H9 (cell line): ENCODE measurements at regions not wholly inside any gene's neighbourhood (a gene's known extent, or its start where the extent isn't known, plus 50 kb on each side); places are given as distances from the start of the nearest gene placed in this dataset.

Source experiments
- DNase-seq: peaks from one replicate; pipeline ENCODE4 v3.0.0-alpha.2; 2017
- H2AFZ ChIP-seq: one replicate; pipeline ENCODE4 v1.6.1; 2013; ENCODE audit warnings: mild to moderate bottlenecking, low read length, control low read depth, moderate library complexity
- H2AK5ac ChIP-seq: 2 replicates; pipeline ENCODE4 v1.6.1; 2013; ENCODE audit warnings: low read length, control low read depth, mixed read lengths; ENCODE audit not compliant: insufficient read length
- H2BK120ac ChIP-seq: one replicate; pipeline ENCODE4 v1.6.1; 2013; ENCODE audit warnings: low read depth, mild to moderate bottlenecking, low read length, control low read depth, inconsistent platforms; ENCODE audit not compliant: poor library complexity, severe bottlenecking
- H2BK12ac ChIP-seq: 2 replicates; pipeline ENCODE4 v1.6.1; 2013; ENCODE audit warnings: low read length, control low read depth, mixed read lengths, low read depth; ENCODE audit not compliant: insufficient read length
- H2BK15ac ChIP-seq: 2 replicates; pipeline ENCODE4 v1.6.1; 2013; ENCODE audit warnings: low read depth, low read length, control low read depth
- H2BK20ac ChIP-seq: one replicate; pipeline ENCODE4 v1.6.1; 2013; ENCODE audit warnings: low read depth, mild to moderate bottlenecking, low read length, control low read depth, inconsistent platforms; ENCODE audit not compliant: poor library complexity, severe bottlenecking
- H2BK5ac ChIP-seq: 2 replicates; pipeline ENCODE4 v1.6.1; 2013; ENCODE audit warnings: low read length, control low read depth, mixed read lengths; ENCODE audit not compliant: insufficient read length
- H3K14ac ChIP-seq: 2 replicates; pipeline ENCODE4 v1.6.1; 2013; ENCODE audit warnings: low read length, control low read depth; ENCODE audit not compliant: insufficient read depth
- H3K18ac ChIP-seq: 2 replicates; pipeline ENCODE4 v1.6.1; 2013; ENCODE audit warnings: low read depth, mild to moderate bottlenecking, mixed read lengths, low read length, control low read depth; ENCODE audit not compliant: insufficient read length
- H3K23ac ChIP-seq: 2 replicates; pipeline ENCODE4 v1.6.1; 2013; ENCODE audit warnings: low read length, control low read depth, mixed read lengths, low read depth; ENCODE audit not compliant: insufficient read length
- H3K23me2 ChIP-seq: 2 replicates; pipeline ENCODE4 v1.6.1; 2013; ENCODE audit warnings: low read depth, mild to moderate bottlenecking, mixed read lengths, low read length, control low read depth; ENCODE audit not compliant: insufficient read length, poor library complexity, severe bottlenecking
- H3K27ac ChIP-seq: 2 replicates; pipeline ENCODE4 v1.5.1; 2013; ENCODE audit warnings: low read length, control low read depth, mixed read lengths, low read depth; ENCODE audit not compliant: insufficient read length
- H3K27me3 ChIP-seq: 2 replicates; pipeline ENCODE4 v1.6.1; 2013; ENCODE audit warnings: low read length, control low read depth, inconsistent platforms; ENCODE audit not compliant: insufficient read depth
- H3K4ac ChIP-seq: 2 replicates; pipeline ENCODE4 v1.6.1; 2013; ENCODE audit warnings: low read depth, mild to moderate bottlenecking, control low read depth, inconsistent platforms, low read length, moderate library complexity
- H3K4me1 ChIP-seq: 2 replicates; pipeline ENCODE4 v1.6.1; 2013; ENCODE audit warnings: low read length, control low read depth, inconsistent platforms; ENCODE audit not compliant: insufficient read depth
- H3K4me2 ChIP-seq: 2 replicates; pipeline ENCODE4 v1.6.1; 2013; ENCODE audit warnings: low read length, control low read depth, mixed read lengths; ENCODE audit not compliant: insufficient read length, insufficient read depth
- H3K56ac ChIP-seq: 2 replicates; pipeline ENCODE4 v1.6.1; 2013; ENCODE audit warnings: low read depth, mild to moderate bottlenecking, mixed read lengths, low read length, control low read depth; ENCODE audit not compliant: insufficient read length
- H3K79me1 ChIP-seq: 2 replicates; pipeline ENCODE4 v1.6.1; 2013; ENCODE audit warnings: low read depth, mild to moderate bottlenecking, moderate library complexity, low read length, control low read depth, inconsistent platforms; ENCODE audit not compliant: insufficient read depth, poor library complexity, severe bottlenecking
- H3K79me2 ChIP-seq: 2 replicates; pipeline ENCODE4 v1.6.1; 2013; ENCODE audit warnings: low read length, control low read depth, inconsistent platforms; ENCODE audit not compliant: insufficient read depth
- H3K9ac ChIP-seq: 2 replicates; pipeline ENCODE4 v1.6.1; 2013; ENCODE audit warnings: low read length, control low read depth, mixed read lengths; ENCODE audit not compliant: insufficient read length; ENCODE audit errors: extremely low read depth
- H3K9me3 ChIP-seq: one replicate; pipeline ENCODE4 v1.6.1; 2013; ENCODE audit warnings: low read depth, low read length, inconsistent platforms; ENCODE audit not compliant: control insufficient read depth
- H3T11ph ChIP-seq: one replicate; pipeline ENCODE4 v1.6.1; 2013; ENCODE audit warnings: mild to moderate bottlenecking, low read length, control low read depth, inconsistent platforms
- H4K20me1 ChIP-seq: one replicate; pipeline ENCODE4 v1.6.1; 2013; ENCODE audit not compliant: control insufficient read depth, insufficient read length, insufficient read depth
- H4K5ac ChIP-seq: 2 replicates; pipeline ENCODE4 v1.6.1; 2013; ENCODE audit warnings: low read depth, mild to moderate bottlenecking, mixed read lengths, low read length, control low read depth; ENCODE audit not compliant: insufficient read length
- H4K8ac ChIP-seq: replicated peaks from 2 replicates; pipeline ENCODE4 v1.6.1; 2013; ENCODE audit warnings: low read length, control low read depth, mixed read lengths, low read depth; ENCODE audit not compliant: insufficient read length
- H4K91ac ChIP-seq: 2 replicates; pipeline ENCODE4 v1.6.1; 2013; ENCODE audit warnings: low read depth, mild to moderate bottlenecking, moderate library complexity, mixed read lengths, low read length, control low read depth; ENCODE audit not compliant: insufficient read length
- H3K27ac Mint-ChIP-seq, 3 experiments: 2 replicates in 2 of 3; 3 replicates in 1 of 3; pipeline ENCODE4 v1.8.0; 2020 to 2021; ENCODE audit warnings: mixed read lengths in 3 of 3, mild to moderate bottlenecking in 1 of 3, moderate library complexity in 1 of 3
- H3K27me3 Mint-ChIP-seq: 2 replicates; pipeline ENCODE4 v1.8.0; 2021; ENCODE audit warnings: low read depth, mild to moderate bottlenecking, moderate library complexity, mixed read lengths
- H3K36me3 Mint-ChIP-seq, 3 experiments: 2 replicates in 2 of 3; 3 replicates in 1 of 3; pipeline ENCODE4 v1.8.0; 2020 to 2021; ENCODE audit warnings: low read depth in 3 of 3, mixed read lengths in 3 of 3; ENCODE audit not compliant: insufficient read depth in 1 of 3
- H3K4me1 Mint-ChIP-seq, 2 experiments: 2 replicates each; pipeline ENCODE4 v1.8.0; 2020; ENCODE audit warnings: mixed read lengths in 2 of 2
- H3K4me3 Mint-ChIP-seq, 2 experiments: 2 replicates in 1 of 2; 3 replicates in 1 of 2; pipeline ENCODE4 v1.8.0; 2020 to 2021; ENCODE audit warnings: mild to moderate bottlenecking in 2 of 2, mixed read lengths in 2 of 2, moderate library complexity in 1 of 2
- H3K9me3 Mint-ChIP-seq, 2 experiments: 2 replicates in 1 of 2; 3 replicates in 1 of 2; pipeline ENCODE4 v1.8.0; 2020; ENCODE audit warnings: mild to moderate bottlenecking in 2 of 2, mixed read lengths in 2 of 2, moderate library complexity in 1 of 2
- WGBS: extraction: QIAGEN DNeasy Blood & Tissue Kit; methylation state at CpG from one replicate; pipeline ENCODE4 v1.1.7; 2013; ENCODE audit warnings: missing lambda C conversion rate, low lambda C conversion rate, mixed read lengths; ENCODE audit not compliant: insufficient read length; ENCODE audit errors: extremely low coverage; 5-methylcytosine and 5-hydroxymethylcytosine counted together
- TF ChIP-seq, protein P1 (sequence below): fragments of 200-600 bp; sonication (generic); conservative IDR thresholded peaks from 3 replicates; pipeline ENCODE4 v1.8.0; 2021; ENCODE audit warnings: antibody characterized with exemption, mild to moderate bottlenecking

- Mint-ChIP-seq H3K9me3 (no peaks in the 10 kb centered on the region), H3K36me3 (no peaks in the 10 kb centered on the region; a peak in 1 of 7 replicates), H3K4me1 (peaks cover 0 to 2% of the 10 kb centered on the region in 2 experiments; a peak in 1 of 4 replicates), H3K4me3 (no peak overlapping the region), H3K27me3 (peaks cover 2% of the 10 kb centered on the region; the same call in 1 of the 2 replicates), H3K27ac (no peak overlapping the region)
- no peaks in the 10 kb centered on the region for H4K20me1 ChIP-seq
- TF ChIP-seq, protein P1, sequence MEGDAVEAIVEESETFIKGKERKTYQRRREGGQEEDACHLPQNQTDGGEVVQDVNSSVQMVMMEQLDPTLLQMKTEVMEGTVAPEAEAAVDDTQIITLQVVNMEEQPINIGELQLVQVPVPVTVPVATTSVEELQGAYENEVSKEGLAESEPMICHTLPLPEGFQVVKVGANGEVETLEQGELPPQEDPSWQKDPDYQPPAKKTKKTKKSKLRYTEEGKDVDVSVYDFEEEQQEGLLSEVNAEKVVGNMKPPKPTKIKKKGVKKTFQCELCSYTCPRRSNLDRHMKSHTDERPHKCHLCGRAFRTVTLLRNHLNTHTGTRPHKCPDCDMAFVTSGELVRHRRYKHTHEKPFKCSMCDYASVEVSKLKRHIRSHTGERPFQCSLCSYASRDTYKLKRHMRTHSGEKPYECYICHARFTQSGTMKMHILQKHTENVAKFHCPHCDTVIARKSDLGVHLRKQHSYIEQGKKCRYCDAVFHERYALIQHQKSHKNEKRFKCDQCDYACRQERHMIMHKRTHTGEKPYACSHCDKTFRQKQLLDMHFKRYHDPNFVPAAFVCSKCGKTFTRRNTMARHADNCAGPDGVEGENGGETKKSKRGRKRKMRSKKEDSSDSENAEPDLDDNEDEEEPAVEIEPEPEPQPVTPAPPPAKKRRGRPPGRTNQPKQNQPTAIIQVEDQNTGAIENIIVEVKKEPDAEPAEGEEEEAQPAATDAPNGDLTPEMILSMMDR: no peak
- H3K18ac ChIP-seq: no peak overlapping the region
- H3K4ac ChIP-seq: no peak overlapping the region
- H4K8ac ChIP-seq: no peak overlapping the region
- no peak overlapping the region for H2BK15ac ChIP-seq
- H2BK12ac ChIP-seq: no peak overlapping the region
- no peak overlapping the region for H4K91ac ChIP-seq
- no peak overlapping the region for H3K14ac ChIP-seq
- no peaks in the 10 kb centered on the region for H3K27me3 ChIP-seq
- no peak for DNase-seq
- no peak overlapping the region for H3K9ac ChIP-seq
- H3K23me2 ChIP-seq: no peaks in the 10 kb centered on the region
- no CpG with 5 or more reads among the region's 19 CpGs for WGBS
- no peak overlapping the region for H3K23ac ChIP-seq
- H4K5ac ChIP-seq: no peak overlapping the region
- no peaks in the 10 kb centered on the region for H3K4me1 ChIP-seq
- H2BK5ac ChIP-seq: no peak overlapping the region
- no peak overlapping the region for H2BK120ac ChIP-seq
- H3K27ac ChIP-seq: no peak overlapping the region
- no peak overlapping the region for H2AFZ ChIP-seq
- no peak overlapping the region for H2AK5ac ChIP-seq
- H3T11ph ChIP-seq: no peak overlapping the region
- H3K79me1 ChIP-seq: no peaks in the 10 kb centered on the region
- H3K79me2 ChIP-seq: no peaks in the 10 kb centered on the region
- H3K9me3 ChIP-seq: no peaks in the 10 kb centered on the region
- no peak overlapping the region for H3K56ac ChIP-seq
- H3K4me2 ChIP-seq: no peak overlapping the region
- no peak overlapping the region for H2BK20ac ChIP-seq
Observed at GRCh38 chr18:9008709-9009635, 93.5 kb upstream of the NDUFV2 start.
